ENCODE measurements at regions not wholly inside any gene's neighbourhood (a gene's known extent, or its start where the extent isn't known, plus 50 kb on each side); places are given as distances from the start of the nearest gene placed in this dataset.

DNA sequence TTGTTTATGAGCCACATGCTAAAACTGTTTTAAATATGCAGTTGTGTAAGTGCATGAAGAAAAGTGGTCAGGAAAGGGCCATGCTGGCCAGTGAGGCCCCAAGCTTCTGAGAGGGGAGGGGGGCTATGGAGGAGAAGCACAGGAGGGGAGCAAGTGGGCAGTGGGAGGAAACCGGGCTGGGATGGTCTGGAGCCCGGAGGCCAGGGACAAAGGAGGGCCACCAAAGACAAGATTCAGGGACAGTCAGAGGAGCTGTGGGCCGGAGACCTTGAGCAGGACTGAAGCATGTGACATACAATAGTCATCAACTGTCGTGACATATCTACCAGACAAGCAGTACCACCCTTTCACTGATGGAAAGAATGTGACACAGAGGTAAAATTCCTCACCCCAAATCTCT is 333.2 kb upstream of the IRX1 start:
- no peak overlapping the region for H3K4me3 ChIP-seq (ENCODE audit: low read length)
- no peak overlapping the region for H3K27ac ChIP-seq (ENCODE audit: low read length)
- H3K9me3 ChIP-seq (ENCODE audit: low read length), result no peaks in the 10 kb centered on the region; the same call in 1 of the 2 replicates
- no peak overlapping the region for H2AFZ ChIP-seq (ENCODE audit: low read length)
- no peaks in the 10 kb centered on the region for H3K79me2 ChIP-seq (ENCODE audit: low read length)
- no peaks in the 10 kb centered on the region for H3K4me1 ChIP-seq (ENCODE audit: low read length)
- no peaks in the 10 kb centered on the region for H3K27me3 ChIP-seq (ENCODE audit: low read length)
- no peaks in the 10 kb centered on the region for H3K36me3 ChIP-seq (ENCODE audit: insufficient read depth, low read length)
- H3K9ac ChIP-seq (ENCODE audit: low read length), result no peak overlapping the region
- H4K20me1 ChIP-seq (ENCODE audit: insufficient read depth, low read depth, low read length), result no peaks in the 10 kb centered on the region
- no peaks in the 10 kb centered on the region for H3K9me2 ChIP-seq (replicated peaks; ENCODE audit: insufficient read depth, low read length)
- H3K4me2 ChIP-seq (ENCODE audit: low read depth, low read length, poor library complexity, severe bottlenecking), result no peak overlapping the region
- no peak for DNase-seq

DNA sequence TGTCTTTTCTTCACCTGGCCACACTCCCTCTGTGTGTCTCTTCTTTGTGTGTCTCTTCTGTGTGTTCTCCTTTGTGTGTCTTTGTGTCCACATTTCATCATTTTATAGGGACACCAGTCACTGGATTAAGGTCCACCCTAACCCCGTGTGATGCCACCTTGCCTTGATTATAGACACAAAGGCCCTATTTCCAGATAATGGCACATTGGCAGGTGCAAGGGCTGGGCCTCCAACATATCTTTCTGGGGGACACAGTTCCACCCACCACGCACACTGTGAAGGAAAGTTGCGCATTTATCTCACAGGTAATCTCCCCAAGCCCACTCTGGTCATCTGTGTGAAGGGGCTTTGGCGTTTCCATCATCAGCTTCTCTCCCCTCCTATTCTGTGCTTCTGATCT is 334.6 kb upstream of the IRX1 start:
- Histone ChIP-seq H3K4me2 (ENCODE audit: low read depth, low read length, poor library complexity, severe bottlenecking) (no peak overlapping the region), H4K20me1 (ENCODE audit: insufficient read depth, low read depth, low read length) (no peaks in the 10 kb centered on the region), H2AFZ (ENCODE audit: low read length) (no peak overlapping the region), H3K27ac (ENCODE audit: low read length) (no peak overlapping the region), H3K4me3 (ENCODE audit: low read length) (no peak overlapping the region), H3K9me2 (replicated peaks; ENCODE audit: insufficient read depth, low read length) (no peaks in the 10 kb centered on the region), H3K79me2 (ENCODE audit: low read length) (no peaks in the 10 kb centered on the region), H3K36me3 (ENCODE audit: insufficient read depth, low read length) (no peaks in the 10 kb centered on the region), H3K9me3 (ENCODE audit: low read length) (no peaks in the 10 kb centered on the region; the same call in 1 of the 2 replicates), H3K27me3 (ENCODE audit: low read length) (no peaks in the 10 kb centered on the region), H3K9ac (ENCODE audit: low read length) (no peak overlapping the region), H3K4me1 (ENCODE audit: low read length) (no peaks in the 10 kb centered on the region)
- DNase-seq, result no peak

DNA sequence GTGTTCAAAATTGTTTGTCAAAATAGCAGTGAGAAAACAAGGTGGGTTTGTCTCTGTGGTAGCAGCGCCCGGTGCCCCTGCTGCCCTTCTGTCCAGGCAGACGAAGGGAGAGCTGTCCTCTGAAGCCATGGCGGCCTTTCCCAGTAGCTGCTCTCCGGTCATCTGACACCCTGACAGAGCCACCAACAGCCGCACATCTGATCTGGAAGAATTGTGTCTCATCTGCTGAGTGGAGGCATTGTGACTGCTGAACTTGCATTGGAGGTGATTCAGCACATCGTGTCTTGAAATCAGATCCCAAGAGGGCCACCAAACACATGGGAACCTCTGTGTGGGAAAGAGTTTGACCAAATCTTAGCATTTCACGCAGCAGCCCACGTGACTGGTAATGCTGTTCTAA is 337.6 kb upstream of the IRX1 start:
- Histone ChIP-seq H4K20me1 (ENCODE audit: insufficient read depth, low read depth, low read length) (no peaks in the 10 kb centered on the region), H2AFZ (ENCODE audit: low read length) (no peak overlapping the region), H3K27ac (ENCODE audit: low read length) (no peak overlapping the region), H3K79me2 (ENCODE audit: low read length) (no peaks in the 10 kb centered on the region), H3K9ac (ENCODE audit: low read length) (no peak overlapping the region), H3K4me1 (ENCODE audit: low read length) (no peaks in the 10 kb centered on the region), H3K9me2 (replicated peaks; ENCODE audit: insufficient read depth, low read length) (no peaks in the 10 kb centered on the region), H3K27me3 (ENCODE audit: low read length) (no peaks in the 10 kb centered on the region), H3K4me3 (ENCODE audit: low read length) (no peak overlapping the region), H3K36me3 (ENCODE audit: insufficient read depth, low read length) (no peaks in the 10 kb centered on the region), H3K9me3 (ENCODE audit: low read length) (peaks cover 7% of the 10 kb centered on the region), H3K4me2 (ENCODE audit: low read depth, low read length, poor library complexity, severe bottlenecking) (no peak overlapping the region)
- DNase-seq, result no peak

DNA sequence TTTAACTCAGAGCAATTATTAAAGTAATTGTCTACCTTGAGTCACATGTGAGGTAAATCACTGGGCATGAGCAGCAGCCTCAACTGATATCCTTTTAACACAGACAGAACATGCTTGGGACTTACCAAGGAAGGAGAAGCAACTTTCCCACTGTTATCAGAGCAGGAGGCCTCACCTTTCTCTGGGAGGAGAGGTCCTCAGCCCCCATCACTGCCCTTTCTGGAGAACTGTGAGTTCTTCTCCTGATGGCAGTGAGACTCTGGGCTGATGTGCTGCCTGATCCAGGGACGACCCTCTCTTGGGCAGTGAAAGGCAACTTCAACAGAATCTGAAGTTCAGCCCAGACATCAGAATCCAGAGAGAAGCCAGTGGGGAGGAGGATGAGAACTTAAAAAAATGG is 343.4 kb upstream of the IRX1 start:
- H4K20me1 ChIP-seq (ENCODE audit: insufficient read depth, low read depth, low read length), result no peaks in the 10 kb centered on the region
- H3K4me2 ChIP-seq (ENCODE audit: low read depth, low read length, poor library complexity, severe bottlenecking), result no peak overlapping the region
- H3K9me3 ChIP-seq (ENCODE audit: low read length), result peaks cover 26% of the 10 kb centered on the region
- no peaks in the 10 kb centered on the region for H3K4me1 ChIP-seq (ENCODE audit: low read length)
- no peak for DNase-seq
- H3K9me2 ChIP-seq (replicated peaks; ENCODE audit: insufficient read depth, low read length), result no peaks in the 10 kb centered on the region
- no peak overlapping the region for H3K27ac ChIP-seq (ENCODE audit: low read length)
- H3K27me3 ChIP-seq (ENCODE audit: low read length), result no peaks in the 10 kb centered on the region
- no peak overlapping the region for H2AFZ ChIP-seq (ENCODE audit: low read length)
- no peak overlapping the region for H3K9ac ChIP-seq (ENCODE audit: low read length)
- H3K79me2 ChIP-seq (ENCODE audit: low read length), result no peaks in the 10 kb centered on the region
- H3K4me3 ChIP-seq (ENCODE audit: low read length), result no peak overlapping the region
- no peaks in the 10 kb centered on the region for H3K36me3 ChIP-seq (ENCODE audit: insufficient read depth, low read length)

DNA sequence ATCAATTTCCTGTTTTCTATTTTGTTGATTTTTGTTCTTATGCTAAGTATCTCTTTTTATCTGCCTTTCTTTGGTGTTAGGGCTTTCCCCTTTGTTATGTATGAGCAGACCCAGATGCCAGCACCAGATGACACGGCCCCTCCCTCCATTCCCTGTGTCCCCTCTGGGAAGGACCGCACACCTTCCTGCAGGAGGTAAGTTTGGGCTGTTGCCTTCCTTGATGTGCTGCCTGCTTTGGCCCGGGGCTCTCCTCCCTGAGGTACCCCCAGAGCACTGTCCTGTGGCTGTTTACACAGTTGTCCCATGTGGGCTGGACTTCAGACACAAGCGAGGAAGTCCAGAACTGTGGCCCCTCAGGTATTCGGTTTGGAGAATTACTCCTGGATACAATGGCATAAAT is 343.8 kb upstream of the IRX1 start:
- H2AFZ ChIP-seq (ENCODE audit: low read length), result no peak overlapping the region
- H3K27me3 ChIP-seq (ENCODE audit: low read length), result no peaks in the 10 kb centered on the region
- DNase-seq, result no peak
- no peaks in the 10 kb centered on the region for H3K79me2 ChIP-seq (ENCODE audit: low read length)
- H3K27ac ChIP-seq (ENCODE audit: low read length), result no peak overlapping the region
- no peaks in the 10 kb centered on the region for H4K20me1 ChIP-seq (ENCODE audit: insufficient read depth, low read depth, low read length)
- no peak overlapping the region for H3K4me3 ChIP-seq (ENCODE audit: low read length)
- peaks cover 26% of the 10 kb centered on the region for H3K9me3 ChIP-seq (ENCODE audit: low read length)
- H3K9me2 ChIP-seq (replicated peaks; ENCODE audit: insufficient read depth, low read length), result no peaks in the 10 kb centered on the region
- no peaks in the 10 kb centered on the region for H3K4me1 ChIP-seq (ENCODE audit: low read length)
- no peaks in the 10 kb centered on the region for H3K36me3 ChIP-seq (ENCODE audit: insufficient read depth, low read length)
- no peak overlapping the region for H3K9ac ChIP-seq (ENCODE audit: low read length)
- H3K4me2 ChIP-seq (ENCODE audit: low read depth, low read length, poor library complexity, severe bottlenecking), result no peak overlapping the region

DNA sequence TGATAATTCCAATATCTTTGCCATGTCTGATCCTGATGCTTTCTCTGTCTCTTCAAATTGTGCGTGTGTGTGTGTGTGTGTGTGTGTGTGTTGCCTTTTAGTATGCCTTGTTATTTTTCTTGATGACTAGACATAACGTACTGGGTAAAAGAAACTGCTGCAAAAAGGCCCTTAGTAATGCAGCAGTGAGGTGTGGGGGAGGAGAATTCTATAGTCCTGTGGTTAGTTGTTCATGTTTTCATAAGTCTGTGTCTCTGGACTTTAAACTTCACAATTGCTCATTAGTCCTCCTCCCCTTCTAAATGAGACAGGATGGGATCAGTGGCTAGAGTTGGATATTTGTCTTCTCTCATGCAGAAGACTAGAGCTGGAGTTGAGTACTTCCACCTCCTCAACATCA is 346.2 kb upstream of the IRX1 start:
- no peaks in the 10 kb centered on the region for H3K36me3 ChIP-seq (ENCODE audit: insufficient read depth, low read length)
- no peak for DNase-seq
- no peaks in the 10 kb centered on the region for H4K20me1 ChIP-seq (ENCODE audit: insufficient read depth, low read depth, low read length)
- no peak overlapping the region for H3K4me2 ChIP-seq (ENCODE audit: low read depth, low read length, poor library complexity, severe bottlenecking)
- H3K27me3 ChIP-seq (ENCODE audit: low read length), result no peaks in the 10 kb centered on the region
- no peak overlapping the region for H3K9ac ChIP-seq (ENCODE audit: low read length)
- no peaks in the 10 kb centered on the region for H3K9me2 ChIP-seq (replicated peaks; ENCODE audit: insufficient read depth, low read length)
- H3K4me1 ChIP-seq (ENCODE audit: low read length), result no peaks in the 10 kb centered on the region
- peaks cover 26% of the 10 kb centered on the region for H3K9me3 ChIP-seq (ENCODE audit: low read length)
- H2AFZ ChIP-seq (ENCODE audit: low read length), result no peak overlapping the region
- no peak overlapping the region for H3K27ac ChIP-seq (ENCODE audit: low read length)
- H3K79me2 ChIP-seq (ENCODE audit: low read length), result no peaks in the 10 kb centered on the region
- H3K4me3 ChIP-seq (ENCODE audit: low read length), result no peak overlapping the region

DNA sequence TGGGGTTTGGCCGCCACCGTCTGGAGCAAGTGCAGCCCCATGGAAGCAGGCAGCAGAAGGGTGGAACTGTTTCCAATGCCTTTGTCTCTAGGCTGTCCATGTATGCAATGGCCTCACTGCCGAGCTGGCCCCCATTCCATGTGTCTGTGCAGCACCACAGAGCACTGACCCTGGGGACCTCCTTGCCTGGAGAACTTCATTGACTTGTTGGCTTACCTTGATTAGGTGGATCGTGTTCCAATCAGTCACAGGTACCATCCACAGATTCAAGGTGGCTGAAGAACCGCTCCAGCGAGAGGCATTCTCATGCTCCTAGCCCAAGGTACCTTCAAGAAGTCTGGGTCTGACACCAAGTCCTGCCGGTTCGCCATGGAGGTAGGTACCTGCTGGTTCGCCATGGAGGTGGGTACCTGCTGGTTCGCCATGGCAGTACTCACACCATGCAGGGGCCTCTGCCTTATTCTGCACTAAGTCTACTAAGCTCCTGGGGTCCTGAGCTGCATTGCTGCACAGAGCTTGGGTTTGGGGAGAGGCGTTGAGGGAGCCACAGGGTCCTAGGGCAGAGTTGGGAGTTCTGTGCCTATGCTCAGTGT is 358.3 kb upstream of the IRX1 start:
- no peak overlapping the region for H3K4me3 ChIP-seq (ENCODE audit: low read length)
- H3K4me1 ChIP-seq (ENCODE audit: low read length), result no peaks in the 10 kb centered on the region
- no peaks in the 10 kb centered on the region for H3K36me3 ChIP-seq (ENCODE audit: insufficient read depth, low read length)
- H3K79me2 ChIP-seq (ENCODE audit: low read length), result no peaks in the 10 kb centered on the region
- H3K9ac ChIP-seq (ENCODE audit: low read length), result no peak overlapping the region
- H3K27me3 ChIP-seq (ENCODE audit: low read length), result no peaks in the 10 kb centered on the region
- H3K27ac ChIP-seq (ENCODE audit: low read length), result no peak overlapping the region
- DNase-seq, result no peak
- no peak overlapping the region for H3K4me2 ChIP-seq (ENCODE audit: low read depth, low read length, poor library complexity, severe bottlenecking)
- H3K9me2 ChIP-seq (replicated peaks; ENCODE audit: insufficient read depth, low read length), result no peaks in the 10 kb centered on the region
- peaks cover 35% of the 10 kb centered on the region for H3K9me3 ChIP-seq (ENCODE audit: low read length)
- no peak overlapping the region for H2AFZ ChIP-seq (ENCODE audit: low read length)
- H4K20me1 ChIP-seq (ENCODE audit: insufficient read depth, low read depth, low read length), result no peaks in the 10 kb centered on the region

DNA sequence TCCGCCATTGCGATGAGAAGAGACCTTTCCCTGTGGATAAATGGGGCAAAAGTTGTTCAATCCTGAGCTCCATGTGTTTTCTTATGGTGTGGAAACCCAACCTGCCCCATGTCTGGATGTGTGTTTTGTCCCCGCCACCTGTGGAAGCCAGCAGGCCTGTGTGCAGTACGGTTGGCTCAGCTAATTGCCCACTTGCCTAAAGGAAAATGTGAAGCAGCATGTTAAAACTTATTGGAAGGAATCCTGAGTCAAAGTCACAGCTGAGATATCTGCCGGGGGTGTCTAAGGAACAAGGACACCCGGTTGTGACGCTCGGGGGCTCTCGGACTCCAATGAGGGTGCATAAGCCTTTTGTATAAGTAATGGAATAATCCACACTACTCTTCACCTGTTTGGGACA is 361.1 kb upstream of the IRX1 start:
- Histone ChIP-seq H3K27me3 (ENCODE audit: low read length) (no peaks in the 10 kb centered on the region), H3K4me2 (ENCODE audit: low read depth, low read length, poor library complexity, severe bottlenecking) (no peak overlapping the region), H3K4me1 (ENCODE audit: low read length) (no peaks in the 10 kb centered on the region), H3K9me3 (ENCODE audit: low read length) (peaks cover 28% of the 10 kb centered on the region), H3K9ac (ENCODE audit: low read length) (no peak overlapping the region), H3K79me2 (ENCODE audit: low read length) (no peaks in the 10 kb centered on the region), H3K36me3 (ENCODE audit: insufficient read depth, low read length) (no peaks in the 10 kb centered on the region), H4K20me1 (ENCODE audit: insufficient read depth, low read depth, low read length) (no peaks in the 10 kb centered on the region), H3K4me3 (ENCODE audit: low read length) (no peak overlapping the region), H2AFZ (ENCODE audit: low read length) (no peak overlapping the region), H3K9me2 (replicated peaks; ENCODE audit: insufficient read depth, low read length) (no peaks in the 10 kb centered on the region), H3K27ac (ENCODE audit: low read length) (no peak overlapping the region)
- no peak for DNase-seq

DNA sequence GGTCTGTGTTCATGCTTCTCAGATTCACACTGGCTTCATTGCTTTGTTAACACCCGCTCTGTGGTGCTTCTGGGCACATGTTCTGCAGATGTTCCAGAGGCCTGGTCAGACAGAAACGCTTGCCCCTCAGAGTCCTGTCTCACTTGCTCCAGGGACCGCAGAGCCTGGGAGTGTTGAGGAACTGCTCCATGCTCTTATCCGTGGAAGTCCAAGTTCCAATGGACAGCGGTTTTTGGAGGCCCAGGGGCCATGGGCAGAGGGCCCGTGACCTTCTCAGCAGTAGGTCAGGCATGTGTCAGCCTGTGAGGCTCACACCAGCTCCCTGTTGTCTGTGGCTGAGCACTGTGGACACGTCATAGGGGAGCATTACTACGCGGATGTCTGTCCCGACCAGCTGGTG is 364.7 kb upstream of the IRX1 start:
- H3K4me2 ChIP-seq (ENCODE audit: low read depth, low read length, poor library complexity, severe bottlenecking), result no peak overlapping the region
- no peak overlapping the region for H2AFZ ChIP-seq (ENCODE audit: low read length)
- H3K27ac ChIP-seq (ENCODE audit: low read length), result no peak overlapping the region
- no peaks in the 10 kb centered on the region; the same call in 1 of the 2 replicates for H3K9me2 ChIP-seq (replicated peaks; ENCODE audit: insufficient read depth, low read length)
- DNase-seq, result no peak
- H4K20me1 ChIP-seq (ENCODE audit: insufficient read depth, low read depth, low read length), result no peaks in the 10 kb centered on the region
- no peaks in the 10 kb centered on the region for H3K27me3 ChIP-seq (ENCODE audit: low read length)
- no peak overlapping the region for H3K9ac ChIP-seq (ENCODE audit: low read length)
- no peaks in the 10 kb centered on the region for H3K36me3 ChIP-seq (ENCODE audit: insufficient read depth, low read length)
- H3K4me1 ChIP-seq (ENCODE audit: low read length), result no peaks in the 10 kb centered on the region
- no peak overlapping the region for H3K4me3 ChIP-seq (ENCODE audit: low read length)
- H3K9me3 ChIP-seq (ENCODE audit: low read length), result peaks cover 20% of the 10 kb centered on the region
- H3K79me2 ChIP-seq (ENCODE audit: low read length), result no peaks in the 10 kb centered on the region

Measured in Karpas-422 (cell line).